IMR-90 (cell line): ENCODE measurements at regions not wholly inside any gene's neighbourhood (a gene's known extent, or its start where the extent isn't known, plus 50 kb on each side); places are given as distances from the start of the nearest gene placed in this dataset.

Source experiments
- ATAC-seq: fragments of 200-7000 bp; cut with Tn5 transposase; 2 replicates; pipeline ENCODE4 v1.9.1; 2020; ENCODE audit warnings: low read depth, mild to moderate bottlenecking, moderate library complexity
- BruUV-seq: library from RNA; stranded (reverse); fragments of 400-500 nt; replicated peaks from 2 replicates; lab custom pipeline; 2021; lab: Mats Ljungman, UMichigan
- CTCF ChIA-PET: fragments of 300-600 bp; formaldehyde crosslinking; extraction: SDS; loops from one replicate; lab custom pipeline; 2021; ENCODE audit warnings: antibody characterized with exemption; lab: Yijun Ruan, JAX
- POLR2A ChIA-PET: fragments of 300-600 bp; sonication (Branson Sonifier 250); formaldehyde crosslinking; loops from one replicate; lab custom pipeline; 2022; ENCODE audit warnings: antibody characterized with exemption; ENCODE audit not compliant: unreplicated experiment; lab: Charles Lee
- DNase-seq: peaks from one replicate; pipeline ENCODE4 v3.0.0; 2013
- H2AFZ ChIP-seq: replicated peaks from 2 replicates; pipeline ENCODE3; 2013; ENCODE audit warnings: low read length, mild to moderate bottlenecking; ENCODE audit not compliant: poor library complexity
- H2AK5ac ChIP-seq: 2 replicates; pipeline ENCODE4 v1.6.1; 2013; ENCODE audit warnings: low read depth, low read length, inconsistent platforms
- H2AK9ac ChIP-seq: replicated peaks from 2 replicates; pipeline ENCODE3; 2013; ENCODE audit warnings: mild to moderate bottlenecking, low read depth, low read length, moderate library complexity; ENCODE audit not compliant: poor library complexity
- H2BK120ac ChIP-seq: 2 replicates; pipeline ENCODE4 v1.6.1; 2013; ENCODE audit warnings: low read depth, low read length, inconsistent platforms
- H2BK15ac ChIP-seq: 3 replicates; pipeline ENCODE4 v1.6.1; 2013; ENCODE audit warnings: low read depth, low read length, inconsistent platforms
- H2BK20ac ChIP-seq: 2 replicates; pipeline ENCODE4 v1.6.1; 2013; ENCODE audit warnings: low read depth, mild to moderate bottlenecking, inconsistent platforms, low read length, moderate library complexity
- H2BK5ac ChIP-seq: 2 replicates; pipeline ENCODE4 v1.6.1; 2013; ENCODE audit warnings: mild to moderate bottlenecking, low read depth, low read length, inconsistent platforms; ENCODE audit not compliant: poor library complexity, severe bottlenecking
- H3K14ac ChIP-seq: replicated peaks from 2 replicates; pipeline ENCODE4 v1.6.1; 2013; ENCODE audit warnings: low read depth, low read length, inconsistent platforms
- H3K18ac ChIP-seq: 2 replicates; pipeline ENCODE4 v1.6.1; 2013; ENCODE audit warnings: low read depth, low read length, control low read depth
- H3K23ac ChIP-seq: 2 replicates; pipeline ENCODE4 v1.6.1; 2013; ENCODE audit warnings: low read depth, low read length, inconsistent platforms
- H3K27ac ChIP-seq: 2 replicates; pipeline ENCODE4 v1.5.1; 2013; ENCODE audit warnings: mild to moderate bottlenecking, control low read depth, low read length; ENCODE audit not compliant: insufficient read depth
- H3K27me3 ChIP-seq: 2 replicates; pipeline ENCODE4 v1.6.1; 2013; ENCODE audit warnings: low read length; ENCODE audit not compliant: control insufficient read depth, insufficient read depth
- H3K36me3 ChIP-seq: 2 replicates; pipeline ENCODE4 v1.6.1; 2013; ENCODE audit warnings: low read length, mixed read lengths; ENCODE audit not compliant: control insufficient read depth, insufficient read depth
- H3K4ac ChIP-seq: 2 replicates; pipeline ENCODE4 v1.6.1; 2013; ENCODE audit warnings: low read depth, low read length, inconsistent platforms
- H3K4me1 ChIP-seq: 2 replicates; pipeline ENCODE4 v1.6.1; 2013; ENCODE audit warnings: low read length, mixed read lengths; ENCODE audit not compliant: control insufficient read depth, insufficient read depth
- H3K4me2 ChIP-seq: 2 replicates; pipeline ENCODE4 v1.6.1; 2013; ENCODE audit warnings: low read depth, mild to moderate bottlenecking, control low read depth, low read length, moderate library complexity
- H3K4me3 ChIP-seq: 2 replicates; pipeline ENCODE4 v1.5.1; 2013; ENCODE audit warnings: low read depth, mild to moderate bottlenecking, control low read depth, low read length, moderate library complexity; ENCODE audit not compliant: insufficient read depth
- H3K56ac ChIP-seq: 2 replicates; pipeline ENCODE4 v1.6.1; 2013; ENCODE audit warnings: low read length, inconsistent platforms; ENCODE audit not compliant: insufficient read depth; ENCODE audit errors: extremely low read depth
- H3K79me1 ChIP-seq, 2 experiments: 2 replicates each; pipeline ENCODE4 v1.6.1; 2013; ENCODE audit warnings: low read length in 2 of 2, inconsistent platforms in 1 of 2, low read depth in 1 of 2
- H3K9ac ChIP-seq: 2 replicates; pipeline ENCODE4 v1.6.1; 2013; ENCODE audit warnings: low read depth, low read length, control low read depth
- H3K9me1 ChIP-seq: 2 replicates; pipeline ENCODE4 v1.6.1; 2013; ENCODE audit warnings: low read length, inconsistent platforms; ENCODE audit not compliant: insufficient read depth
- H3K9me3 ChIP-seq: 2 replicates; pipeline ENCODE4 v1.6.1; 2013; ENCODE audit warnings: low read length; ENCODE audit not compliant: control insufficient read depth, insufficient read depth
- H4K20me1 ChIP-seq: 2 replicates; pipeline ENCODE4 v1.6.1; 2013; ENCODE audit warnings: low read length, inconsistent platforms; ENCODE audit not compliant: insufficient read depth
- H4K5ac ChIP-seq: 2 replicates; pipeline ENCODE4 v1.6.1; 2013; ENCODE audit warnings: mild to moderate bottlenecking, low read depth, low read length, control low read depth
- H4K8ac ChIP-seq, 2 experiments: 2 replicates each; pipeline ENCODE4 v1.6.1; 2013; ENCODE audit warnings: low read depth in 2 of 2, low read length in 2 of 2, control low read depth in 1 of 2, inconsistent platforms in 1 of 2
- H4K91ac ChIP-seq: 2 replicates; pipeline ENCODE4 v1.6.1; 2013; ENCODE audit warnings: low read depth, low read length, inconsistent platforms; ENCODE audit not compliant: insufficient read depth
- BHLHE40 ChIP-seq: fragments of 150-350 bp; IDR thresholded peaks from 2 replicates; pipeline ENCODE4 v1.6.1; 2016; ENCODE audit warnings: mild to moderate bottlenecking, low read depth, low read length
- CEBPB ChIP-seq: IDR thresholded peaks from 2 replicates; pipeline ENCODE4 v1.6.1; 2012; ENCODE audit warnings: low read depth, low read length, improper control_type of control experiment
- CHD1 ChIP-seq: IDR thresholded peaks from 2 replicates; pipeline ENCODE4 v1.6.1; 2012; ENCODE audit warnings: low read depth, low read length, improper control_type of control experiment
- FOS ChIP-seq: fragments of 150-350 bp; IDR thresholded peaks from 2 replicates; pipeline ENCODE4 v1.6.1; 2016; ENCODE audit warnings: low read depth, low read length
- MAFK ChIP-seq: IDR thresholded peaks from 2 replicates; pipeline ENCODE4 v1.6.1; 2012; ENCODE audit warnings: low read depth, low read length, improper control_type of control experiment
- MAZ ChIP-seq: IDR thresholded peaks from 2 replicates; pipeline ENCODE4 v1.6.1; 2012; ENCODE audit warnings: low read depth, mild to moderate bottlenecking, low read length, improper control_type of control experiment, moderate library complexity, borderline replicate concordance
- MXI1 ChIP-seq: IDR thresholded peaks from 2 replicates; pipeline ENCODE4 v1.6.1; 2012; ENCODE audit warnings: low read depth, mild to moderate bottlenecking, low read length, moderate library complexity, borderline replicate concordance
- NFE2L2 ChIP-seq: fragments of 150-350 bp; IDR thresholded peaks from 2 replicates; pipeline ENCODE4 v1.6.1; 2016; ENCODE audit warnings: low read depth, mild to moderate bottlenecking, low read length
- POLR2A ChIP-seq: IDR thresholded peaks from 2 replicates; pipeline ENCODE4 v1.6.1; 2012; ENCODE audit warnings: mild to moderate bottlenecking, low read depth, low read length
- RAD21 ChIP-seq: IDR thresholded peaks from 2 replicates; pipeline ENCODE4 v1.6.1; 2012; ENCODE audit warnings: low read length, improper control_type of control experiment
- RCOR1 ChIP-seq: IDR thresholded peaks from 2 replicates; pipeline ENCODE4 v1.6.1; 2012; ENCODE audit warnings: mild to moderate bottlenecking, low read length, improper control_type of control experiment; ENCODE audit not compliant: insufficient replicate concordance
- RFX5 ChIP-seq: IDR thresholded peaks from 2 replicates; pipeline ENCODE4 v1.8.0; 2012; ENCODE audit warnings: low read depth, mild to moderate bottlenecking, low read length, moderate library complexity
- SMC3 ChIP-seq: fragments of 150-350 bp; IDR thresholded peaks from 2 replicates; pipeline ENCODE4 v1.6.1; 2016; ENCODE audit warnings: low read depth, mild to moderate bottlenecking, antibody characterized with exemption, low read length, moderate library complexity
- WGBS, 2 experiments: methylation state at CpG; one replicate each; pipeline versions ENCODE4 v1.1.5 to v1.1.7; 2013; ENCODE audit warnings: missing lambda C conversion rate in 2 of 2; ENCODE audit not compliant: insufficient read length in 1 of 2; ENCODE audit errors: extremely low coverage in 2 of 2; 5-methylcytosine and 5-hydroxymethylcytosine counted together
- dilution Hi-C: fragments of 300-500 bp; cut with HindIII; formaldehyde crosslinking; loops from one replicate; pipeline ENCODE4 v1.14.3; 2018; ENCODE audit warnings: low sequenced_read_pairs; ENCODE audit not compliant: unreplicated experiment
- in situ Hi-C: fragments of 300-500 bp; cut with MboI; formaldehyde crosslinking; loops from 3 replicates; pipeline ENCODE4 v1.14.3; 2019; ENCODE audit warnings: low sequenced_read_pairs, inconsistent platforms, mixed read lengths
- intact Hi-C: fragments of 100-400 bp; cut with micrococcal nuclease; formaldehyde crosslinking; loops from 2 replicates; pipeline ENCODE4 v1.10.0; 2022
- TF ChIP-seq, protein P1 (sequence below): conservative IDR thresholded peaks from 2 replicates; pipeline ENCODE4 v1.5.1; 2012; ENCODE audit warnings: mild to moderate bottlenecking, low read depth, low read length, improper control_type of control experiment
- TF ChIP-seq, protein P2 (sequence below): fragments of 150-350 bp; IDR thresholded peaks from 2 replicates; pipeline ENCODE4 v1.6.1; 2016; ENCODE audit warnings: low read depth, mild to moderate bottlenecking, low read length, moderate library complexity, borderline replicate concordance
- TF ChIP-seq, protein P3 (sequence below): fragments of 150-350 bp; IDR thresholded peaks from 2 replicates; pipeline ENCODE4 v1.6.1; 2017; ENCODE audit warnings: mild to moderate bottlenecking, antibody characterized with exemption, low read length, low read depth

DNA sequence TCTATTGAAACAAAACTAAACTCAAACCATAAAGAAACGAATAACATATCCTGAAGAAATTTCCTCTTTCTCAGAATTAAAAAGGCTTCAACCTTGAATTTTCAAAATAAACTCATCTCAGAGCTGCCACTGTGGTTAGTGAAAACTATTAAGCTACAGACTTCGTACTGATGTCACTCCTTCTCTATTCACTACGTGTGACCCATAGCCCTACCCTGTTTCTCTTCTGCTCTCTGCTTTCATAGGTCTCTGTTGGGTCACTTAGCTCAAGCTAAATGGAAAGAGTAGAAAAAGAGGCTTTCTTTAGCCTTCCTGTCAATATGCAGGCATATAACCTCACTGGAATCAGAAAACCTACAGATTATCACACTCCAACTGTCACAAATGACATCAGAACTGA lies 126.6 kb upstream of the MME start:
- Histone ChIP-seq H4K5ac (peak overlapping the region; percentile 48; the same call in 1 of the 2 replicates), H4K91ac (no peak overlapping the region), H3K4me2 (no peak overlapping the region), H4K8ac (no peak overlapping the region), H3K9me1 (no peaks in the 10 kb centered on the region), H2AK5ac (no peak overlapping the region), H3K9ac (no peak overlapping the region), H2BK120ac (no peak overlapping the region), H3K4ac (no peak overlapping the region), H4K20me1 (no peaks in the 10 kb centered on the region), H2BK20ac (no peak overlapping the region), H2BK5ac (no peak overlapping the region), H3K27me3 (no peaks in the 10 kb centered on the region), H3K9me3 (no peaks in the 10 kb centered on the region), H3K27ac (no peak overlapping the region), H2AFZ (no peak overlapping the region), H3K56ac (no peak overlapping the region), H3K36me3 (no peaks in the 10 kb centered on the region), H2BK15ac (no peak overlapping the region), H3K23ac (no peak overlapping the region), H3K79me1 (no peaks in the 10 kb centered on the region), H3K18ac (no peak overlapping the region), H2AK9ac (no peak overlapping the region), H3K14ac (no peak overlapping the region), H3K4me3 (no peak overlapping the region), H3K4me1 (no peaks in the 10 kb centered on the region)
- WGBS, 2 experiments = no CpG with 5 or more reads among the region's 3 CpGs
- no TSS peak for BruUV-seq
- DNase-seq = no peak
- ChIA-PET POLR2A (no interaction called here), CTCF (interaction anchor here (0.5 to 2.4 kb wide), 3 partner anchors 16 to 369 kb away, joined by 3 to 12 read pairs (median 4); no protein-coding TSS in a partner anchor)
- no peak for ATAC-seq
- TF ChIP-seq NFE2L2 (no peak), MXI1 (no peak), RAD21 (no peak), RCOR1 (no peak), POLR2A (no peak), BHLHE40 (no peak), FOS (no peak), CEBPB (no peak), RFX5 (no peak), CHD1 (no peak), SMC3 (no peak), MAZ (no peak), MAFK (no peak)
- TF ChIP-seq, protein P1, sequence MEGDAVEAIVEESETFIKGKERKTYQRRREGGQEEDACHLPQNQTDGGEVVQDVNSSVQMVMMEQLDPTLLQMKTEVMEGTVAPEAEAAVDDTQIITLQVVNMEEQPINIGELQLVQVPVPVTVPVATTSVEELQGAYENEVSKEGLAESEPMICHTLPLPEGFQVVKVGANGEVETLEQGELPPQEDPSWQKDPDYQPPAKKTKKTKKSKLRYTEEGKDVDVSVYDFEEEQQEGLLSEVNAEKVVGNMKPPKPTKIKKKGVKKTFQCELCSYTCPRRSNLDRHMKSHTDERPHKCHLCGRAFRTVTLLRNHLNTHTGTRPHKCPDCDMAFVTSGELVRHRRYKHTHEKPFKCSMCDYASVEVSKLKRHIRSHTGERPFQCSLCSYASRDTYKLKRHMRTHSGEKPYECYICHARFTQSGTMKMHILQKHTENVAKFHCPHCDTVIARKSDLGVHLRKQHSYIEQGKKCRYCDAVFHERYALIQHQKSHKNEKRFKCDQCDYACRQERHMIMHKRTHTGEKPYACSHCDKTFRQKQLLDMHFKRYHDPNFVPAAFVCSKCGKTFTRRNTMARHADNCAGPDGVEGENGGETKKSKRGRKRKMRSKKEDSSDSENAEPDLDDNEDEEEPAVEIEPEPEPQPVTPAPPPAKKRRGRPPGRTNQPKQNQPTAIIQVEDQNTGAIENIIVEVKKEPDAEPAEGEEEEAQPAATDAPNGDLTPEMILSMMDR = no peak
- TF ChIP-seq, protein P2, sequence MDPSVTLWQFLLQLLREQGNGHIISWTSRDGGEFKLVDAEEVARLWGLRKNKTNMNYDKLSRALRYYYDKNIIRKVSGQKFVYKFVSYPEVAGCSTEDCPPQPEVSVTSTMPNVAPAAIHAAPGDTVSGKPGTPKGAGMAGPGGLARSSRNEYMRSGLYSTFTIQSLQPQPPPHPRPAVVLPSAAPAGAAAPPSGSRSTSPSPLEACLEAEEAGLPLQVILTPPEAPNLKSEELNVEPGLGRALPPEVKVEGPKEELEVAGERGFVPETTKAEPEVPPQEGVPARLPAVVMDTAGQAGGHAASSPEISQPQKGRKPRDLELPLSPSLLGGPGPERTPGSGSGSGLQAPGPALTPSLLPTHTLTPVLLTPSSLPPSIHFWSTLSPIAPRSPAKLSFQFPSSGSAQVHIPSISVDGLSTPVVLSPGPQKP = no peak
- TF ChIP-seq, protein P3, sequence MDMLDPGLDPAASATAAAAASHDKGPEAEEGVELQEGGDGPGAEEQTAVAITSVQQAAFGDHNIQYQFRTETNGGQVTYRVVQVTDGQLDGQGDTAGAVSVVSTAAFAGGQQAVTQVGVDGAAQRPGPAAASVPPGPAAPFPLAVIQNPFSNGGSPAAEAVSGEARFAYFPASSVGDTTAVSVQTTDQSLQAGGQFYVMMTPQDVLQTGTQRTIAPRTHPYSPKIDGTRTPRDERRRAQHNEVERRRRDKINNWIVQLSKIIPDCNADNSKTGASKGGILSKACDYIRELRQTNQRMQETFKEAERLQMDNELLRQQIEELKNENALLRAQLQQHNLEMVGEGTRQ = no peak
- intact Hi-C loops = loop anchor here (5.0 kb wide), 1 partner anchor 196 kb away; no protein-coding TSS in a partner anchor
- dilution Hi-C loops = no loop called here
- in situ Hi-C loops = loop anchor here (10.0 kb wide), 1 partner anchor 361 kb away; no protein-coding TSS in a partner anchor
